ENCODE measurements at regions not wholly inside any gene's neighbourhood (a gene's known extent, or its start where the extent isn't known, plus 50 kb on each side); places are given as distances from the start of the nearest gene placed in this dataset.

DNA sequence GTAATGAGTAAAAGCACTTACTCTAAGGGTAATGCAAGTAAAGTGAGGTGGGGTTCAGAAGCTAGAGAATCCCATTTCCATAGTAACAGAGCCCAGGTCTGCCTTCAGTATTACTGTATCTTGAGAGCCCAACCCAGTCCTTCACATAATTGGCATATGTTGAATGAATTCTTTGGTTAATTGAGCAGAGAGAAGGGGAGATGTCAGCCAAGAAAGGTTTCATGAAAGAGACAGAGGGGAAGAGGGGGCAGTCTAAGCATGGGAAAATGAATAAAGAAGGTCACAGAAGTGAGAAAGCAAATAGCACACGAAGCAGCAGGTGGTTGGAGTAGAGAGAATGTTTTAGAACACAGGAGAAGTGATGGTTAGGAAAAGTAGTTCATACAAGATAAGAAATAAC lies 371.1 kb downstream of the SEC23A start:
- Histone ChIP-seq H3K4me1 (ENCODE audit: control insufficient read depth in 1 of 2, insufficient read depth in 2 of 2, low read length in 2 of 2) (no peaks in the 10 kb centered on the region), H3K4me3 (ENCODE audit: low read depth in 1 of 2, low read length in 2 of 2) (no peak overlapping the region), H3K27me3 (ENCODE audit: low read depth, low read length) (no peaks in the 10 kb centered on the region), H3K27ac (ENCODE audit: low read length) (no peak overlapping the region), H3K36me3 (ENCODE audit: control insufficient read depth in 1 of 2, insufficient read depth in 2 of 2, low read length in 2 of 2) (no peaks in the 10 kb centered on the region), H3K9me3 (ENCODE audit: control insufficient read depth in 1 of 2, low read length in 2 of 2) (no peaks in the 10 kb centered on the region)

DNA sequence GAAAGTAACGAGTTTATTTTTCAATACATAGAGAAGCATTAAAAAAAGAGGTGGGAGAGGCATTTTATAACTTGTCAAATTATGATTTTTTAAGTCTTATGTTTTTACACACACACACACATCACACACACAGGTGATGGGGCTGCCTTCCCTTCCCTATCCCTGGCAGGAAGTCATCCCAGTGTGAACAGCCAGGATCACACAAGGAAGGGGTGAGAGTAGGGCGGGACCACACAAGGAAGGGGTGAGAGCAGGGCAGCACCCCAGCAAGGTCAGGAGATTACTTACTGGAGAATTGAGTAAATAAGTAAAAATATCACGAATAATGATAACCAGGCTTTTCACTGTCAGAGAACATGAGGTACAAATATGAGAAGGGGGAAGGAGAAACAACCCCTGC lies 372.6 kb downstream of the SEC23A start:
- Histone ChIP-seq H3K27ac (ENCODE audit: low read length) (no peak overlapping the region), H3K36me3 (ENCODE audit: control insufficient read depth in 1 of 2, insufficient read depth in 2 of 2, low read length in 2 of 2) (no peaks in the 10 kb centered on the region), H3K9me3 (ENCODE audit: control insufficient read depth in 1 of 2, low read length in 2 of 2) (no peaks in the 10 kb centered on the region), H3K27me3 (ENCODE audit: low read depth, low read length) (no peaks in the 10 kb centered on the region), H3K4me3 (ENCODE audit: low read depth in 1 of 2, low read length in 2 of 2) (no peak overlapping the region), H3K4me1 (ENCODE audit: control insufficient read depth in 1 of 2, insufficient read depth in 2 of 2, low read length in 2 of 2) (no peaks in the 10 kb centered on the region)

DNA sequence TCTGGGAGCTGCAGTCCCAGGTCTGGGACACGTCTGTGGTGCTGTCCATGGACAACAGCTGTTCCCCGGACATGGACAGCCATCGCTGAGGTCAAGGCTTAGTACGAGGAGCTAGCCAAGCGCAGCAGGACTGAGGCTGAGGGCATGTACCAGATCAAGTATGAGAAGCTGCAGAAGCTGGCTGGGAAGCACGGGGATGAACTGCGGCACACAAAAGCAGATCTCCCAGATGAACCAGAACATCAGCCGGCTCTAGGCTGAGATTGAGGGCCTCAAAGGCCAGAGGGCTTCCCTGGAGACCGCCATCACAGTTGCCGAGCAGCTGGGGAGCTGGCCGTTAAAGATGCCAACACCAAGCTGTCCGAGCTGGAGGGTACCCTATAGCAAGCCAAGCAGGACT lies 375.3 kb downstream of the SEC23A start:
- no peaks in the 10 kb centered on the region for H3K27me3 ChIP-seq (ENCODE audit: low read depth, low read length)
- no peaks in the 10 kb centered on the region for H3K4me1 ChIP-seq (ENCODE audit: control insufficient read depth in 1 of 2, insufficient read depth in 2 of 2, low read length in 2 of 2)
- no peaks in the 10 kb centered on the region for H3K36me3 ChIP-seq (ENCODE audit: control insufficient read depth in 1 of 2, insufficient read depth in 2 of 2, low read length in 2 of 2)
- no peak overlapping the region for H3K27ac ChIP-seq (ENCODE audit: low read length)
- H3K4me3 ChIP-seq (ENCODE audit: low read depth in 1 of 2, low read length in 2 of 2), result no peak overlapping the region
- H3K9me3 ChIP-seq (ENCODE audit: control insufficient read depth in 1 of 2, low read length in 2 of 2), result no peaks in the 10 kb centered on the region

DNA sequence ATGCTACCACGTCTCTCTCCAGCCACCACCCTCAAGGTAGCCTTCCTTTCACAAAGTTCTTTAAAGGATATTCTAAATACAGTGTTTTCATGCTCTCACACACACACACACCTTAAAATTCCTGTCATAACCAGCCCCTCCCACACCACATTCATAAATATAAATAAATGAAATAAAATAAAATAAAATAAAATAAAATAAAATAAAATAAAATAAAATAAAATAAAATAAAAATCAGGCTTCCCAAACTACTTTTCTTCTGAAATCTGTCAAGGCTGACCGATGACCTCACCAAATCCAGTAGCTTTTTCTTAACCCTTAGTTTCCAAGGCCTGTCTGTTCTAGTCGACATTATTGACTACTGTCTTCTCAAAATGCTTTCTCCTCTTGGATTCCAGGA lies 378.4 kb downstream of the SEC23A start:
- Histone ChIP-seq H3K36me3 (ENCODE audit: control insufficient read depth in 1 of 2, insufficient read depth in 2 of 2, low read length in 2 of 2) (no peaks in the 10 kb centered on the region), H3K4me1 (ENCODE audit: control insufficient read depth in 1 of 2, insufficient read depth in 2 of 2, low read length in 2 of 2) (no peaks in the 10 kb centered on the region), H3K9me3 (ENCODE audit: control insufficient read depth in 1 of 2, low read length in 2 of 2) (no peaks in the 10 kb centered on the region), H3K27ac (ENCODE audit: low read length) (no peak overlapping the region), H3K27me3 (ENCODE audit: low read depth, low read length) (no peaks in the 10 kb centered on the region), H3K4me3 (ENCODE audit: low read depth in 1 of 2, low read length in 2 of 2) (no peak overlapping the region)

DNA sequence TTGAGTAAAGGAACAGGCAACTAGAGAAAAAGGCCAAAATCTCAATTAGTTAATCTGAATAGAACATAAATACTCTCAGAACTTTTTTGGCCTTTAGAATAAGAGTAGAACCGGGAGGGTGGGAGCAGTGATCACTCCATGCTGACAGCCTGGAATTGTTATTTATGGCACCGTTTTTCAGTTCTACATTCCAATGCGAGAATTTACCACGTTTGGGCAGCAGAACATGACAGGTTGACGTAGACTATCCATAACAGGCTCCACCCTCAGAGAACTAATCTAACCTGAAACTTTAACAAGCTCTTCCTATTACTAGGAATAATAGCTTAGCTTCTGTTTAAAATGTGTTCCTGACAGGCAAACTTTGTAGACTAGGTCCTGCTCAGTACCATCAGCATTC lies 379.1 kb downstream of the SEC23A start:
- no peaks in the 10 kb centered on the region for H3K36me3 ChIP-seq (ENCODE audit: control insufficient read depth in 1 of 2, insufficient read depth in 2 of 2, low read length in 2 of 2)
- no peaks in the 10 kb centered on the region for H3K4me1 ChIP-seq (ENCODE audit: control insufficient read depth in 1 of 2, insufficient read depth in 2 of 2, low read length in 2 of 2)
- H3K4me3 ChIP-seq (ENCODE audit: low read depth in 1 of 2, low read length in 2 of 2), result no peak overlapping the region
- H3K27ac ChIP-seq (ENCODE audit: low read length), result no peak overlapping the region
- H3K9me3 ChIP-seq (ENCODE audit: control insufficient read depth in 1 of 2, low read length in 2 of 2), result no peaks in the 10 kb centered on the region
- no peaks in the 10 kb centered on the region for H3K27me3 ChIP-seq (ENCODE audit: low read depth, low read length)

DNA sequence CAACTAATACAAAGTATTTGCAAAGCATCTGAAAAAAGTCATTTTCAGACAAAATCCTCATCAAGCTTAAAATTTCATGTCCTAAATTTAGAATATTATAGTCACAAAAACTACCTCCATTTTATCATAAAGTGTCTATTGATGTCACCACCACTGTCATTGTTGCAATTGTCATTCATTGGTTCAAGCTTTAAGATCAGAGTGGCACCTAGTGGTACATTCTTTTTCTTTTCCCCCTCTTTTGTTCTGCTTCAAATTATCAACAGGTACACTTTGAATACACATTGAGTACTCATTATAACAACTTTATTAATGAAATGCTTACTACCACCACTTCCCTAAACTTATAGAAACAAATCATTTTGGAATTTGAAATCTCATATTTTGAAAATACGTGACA lies 379.8 kb downstream of the SEC23A start:
- H3K9me3 ChIP-seq (ENCODE audit: control insufficient read depth in 1 of 2, low read length in 2 of 2), result no peaks in the 10 kb centered on the region
- H3K27ac ChIP-seq (ENCODE audit: low read length), result no peak overlapping the region
- no peaks in the 10 kb centered on the region for H3K36me3 ChIP-seq (ENCODE audit: control insufficient read depth in 1 of 2, insufficient read depth in 2 of 2, low read length in 2 of 2)
- H3K4me1 ChIP-seq (ENCODE audit: control insufficient read depth in 1 of 2, insufficient read depth in 2 of 2, low read length in 2 of 2), result no peaks in the 10 kb centered on the region
- H3K4me3 ChIP-seq (ENCODE audit: low read depth in 1 of 2, low read length in 2 of 2), result no peak overlapping the region
- no peaks in the 10 kb centered on the region for H3K27me3 ChIP-seq (ENCODE audit: low read depth, low read length)

DNA sequence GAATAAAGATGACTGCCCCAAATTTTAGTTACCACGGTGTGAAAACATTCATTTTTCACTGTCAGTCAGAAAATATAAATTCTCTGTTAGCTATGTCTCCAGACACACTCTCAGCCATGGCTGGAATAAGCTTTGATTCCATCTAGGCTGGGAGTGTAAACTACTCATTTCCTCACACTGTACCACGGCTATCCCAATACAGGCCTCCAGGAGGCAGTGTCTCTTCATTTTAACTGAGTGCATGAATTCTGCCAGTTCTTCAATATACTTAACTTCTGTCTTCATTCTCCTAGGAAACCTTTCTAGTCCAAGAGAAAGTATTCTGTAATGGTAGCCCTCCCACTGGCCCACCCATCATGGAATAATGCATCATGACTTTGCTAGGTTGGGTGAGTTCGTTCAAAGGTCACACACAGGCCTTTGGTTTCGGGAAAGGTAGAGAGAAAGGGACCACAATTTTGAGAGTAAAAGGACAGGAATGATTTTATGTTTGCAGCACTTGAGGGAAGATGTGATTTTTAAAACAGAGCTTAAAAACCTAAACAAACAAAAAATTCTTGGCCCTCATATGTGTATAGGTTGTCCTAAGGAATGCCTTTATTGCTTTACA lies 381.1 kb downstream of the SEC23A start:
- no peaks in the 10 kb centered on the region for H3K36me3 ChIP-seq (ENCODE audit: control insufficient read depth in 1 of 2, insufficient read depth in 2 of 2, low read length in 2 of 2)
- no peak overlapping the region for H3K27ac ChIP-seq (ENCODE audit: low read length)
- H3K27me3 ChIP-seq (ENCODE audit: low read depth, low read length), result no peaks in the 10 kb centered on the region
- no peaks in the 10 kb centered on the region for H3K9me3 ChIP-seq (ENCODE audit: control insufficient read depth in 1 of 2, low read length in 2 of 2)
- H3K4me3 ChIP-seq (ENCODE audit: low read depth in 1 of 2, low read length in 2 of 2), result no peak overlapping the region
- H3K4me1 ChIP-seq (ENCODE audit: control insufficient read depth in 1 of 2, insufficient read depth in 2 of 2, low read length in 2 of 2), result no peaks in the 10 kb centered on the region

DNA sequence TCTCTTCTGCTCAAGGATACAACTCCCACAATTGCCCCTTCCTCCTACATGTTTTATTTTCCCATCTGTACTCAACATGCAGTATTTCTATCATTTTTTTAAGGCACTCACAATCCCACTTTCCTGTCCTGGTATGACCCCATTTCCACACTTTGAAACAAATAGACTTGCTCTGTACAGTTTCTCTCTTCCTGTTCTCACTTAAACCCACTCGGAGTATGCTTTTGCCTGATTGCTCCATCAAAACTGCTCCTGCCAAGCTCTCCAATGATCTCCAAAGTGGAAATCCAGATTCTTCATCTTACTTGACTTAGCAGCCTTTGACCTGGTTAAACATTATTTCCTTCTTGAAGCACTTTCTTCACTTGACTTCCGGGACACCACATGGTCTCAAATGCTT lies 384.5 kb downstream of the SEC23A start:
- no peaks in the 10 kb centered on the region for H3K4me1 ChIP-seq (ENCODE audit: control insufficient read depth in 1 of 2, insufficient read depth in 2 of 2, low read length in 2 of 2)

DNA sequence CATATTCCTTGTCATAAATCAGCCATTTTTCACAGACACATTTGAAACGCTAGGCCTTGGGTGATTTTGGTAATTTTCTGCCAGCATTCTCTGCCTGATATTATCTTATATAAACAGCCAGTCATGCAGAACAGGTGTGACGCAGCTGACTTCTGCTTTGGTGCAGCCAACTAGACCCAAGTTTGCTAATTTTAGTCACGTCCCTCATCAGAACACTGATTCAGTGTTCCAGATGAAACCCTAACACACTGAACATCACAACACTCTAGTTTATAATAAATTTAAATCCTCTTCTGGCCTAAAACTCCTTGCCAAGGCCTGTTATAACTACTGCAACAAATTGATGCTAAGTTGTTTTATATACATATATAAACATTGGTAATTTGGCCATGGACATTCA lies 386.1 kb downstream of the SEC23A start:
- H3K27ac ChIP-seq (ENCODE audit: low read length), result no peak overlapping the region
- H3K9me3 ChIP-seq (ENCODE audit: control insufficient read depth in 1 of 2, low read length in 2 of 2), result peaks cover 0 to 3% of the 10 kb centered on the region in 2 donors
- no peaks in the 10 kb centered on the region for H3K4me1 ChIP-seq (ENCODE audit: control insufficient read depth in 1 of 2, insufficient read depth in 2 of 2, low read length in 2 of 2)
- H3K36me3 ChIP-seq (ENCODE audit: control insufficient read depth in 1 of 2, insufficient read depth in 2 of 2, low read length in 2 of 2), result no peaks in the 10 kb centered on the region
- H3K27me3 ChIP-seq (ENCODE audit: low read depth, low read length), result no peaks in the 10 kb centered on the region
- no peak overlapping the region for H3K4me3 ChIP-seq (ENCODE audit: low read depth in 1 of 2, low read length in 2 of 2)

More for the DNA sequence above, 384.5 kb downstream of the SEC23A start:
- no peak overlapping the region for H3K4me3 ChIP-seq (ENCODE audit: low read depth in 1 of 2, low read length in 2 of 2)
- H3K9me3 ChIP-seq (ENCODE audit: control insufficient read depth in 1 of 2, low read length in 2 of 2), result no peaks in the 10 kb centered on the region
- no peak overlapping the region for H3K27ac ChIP-seq (ENCODE audit: low read length)
- H3K36me3 ChIP-seq (ENCODE audit: control insufficient read depth in 1 of 2, insufficient read depth in 2 of 2, low read length in 2 of 2), result no peaks in the 10 kb centered on the region
- H3K27me3 ChIP-seq (ENCODE audit: low read depth, low read length), result no peaks in the 10 kb centered on the region

DNA sequence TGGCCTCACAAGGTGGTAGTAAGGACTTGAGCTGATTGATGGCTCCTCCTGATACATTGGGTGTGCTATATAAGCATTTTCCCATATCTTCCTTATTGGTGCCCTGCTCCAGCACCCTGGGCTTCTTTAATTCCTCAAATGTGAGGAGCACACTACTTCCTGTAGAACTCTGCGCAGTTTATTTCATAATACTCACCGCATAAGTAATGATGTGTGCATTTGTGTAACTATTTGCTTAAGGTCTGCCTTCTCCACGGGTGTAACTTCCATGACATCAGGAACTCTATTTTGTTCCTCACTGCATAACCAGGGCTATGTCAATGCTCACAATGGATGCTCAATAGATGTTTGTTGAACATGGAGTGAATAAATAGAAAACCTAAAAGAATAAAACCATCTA lies 392.2 kb downstream of the SEC23A start:
- no peaks in the 10 kb centered on the region for H3K4me1 ChIP-seq (ENCODE audit: control insufficient read depth in 1 of 2, insufficient read depth in 2 of 2, low read length in 2 of 2)
- no peak overlapping the region for H3K4me3 ChIP-seq (ENCODE audit: low read depth in 1 of 2, low read length in 2 of 2)
- H3K27ac ChIP-seq (ENCODE audit: low read length), result no peak overlapping the region
- H3K9me3 ChIP-seq (ENCODE audit: control insufficient read depth in 1 of 2, low read length in 2 of 2), result peaks cover 0 to 3% of the 10 kb centered on the region in 2 donors
- no peaks in the 10 kb centered on the region for H3K27me3 ChIP-seq (ENCODE audit: low read depth, low read length)
- no peaks in the 10 kb centered on the region for H3K36me3 ChIP-seq (ENCODE audit: control insufficient read depth in 1 of 2, insufficient read depth in 2 of 2, low read length in 2 of 2)

DNA sequence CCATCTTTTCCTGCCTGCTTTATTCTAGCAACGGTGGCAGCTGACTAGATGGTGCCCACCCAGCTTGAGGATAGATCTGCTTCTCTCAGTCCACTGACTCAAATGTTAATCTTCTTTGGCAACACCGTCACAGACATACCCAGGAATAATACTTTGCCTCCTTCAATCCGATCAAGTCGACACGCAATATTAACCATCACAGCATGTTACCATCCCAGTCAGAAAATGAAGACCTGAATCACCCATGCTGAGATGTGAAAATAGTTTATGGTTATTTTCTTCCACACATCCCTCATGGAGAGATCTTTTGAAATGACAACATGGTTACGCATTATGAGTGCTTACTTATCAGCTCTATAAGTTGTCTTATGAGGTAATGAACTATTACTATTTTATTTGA lies 392.8 kb downstream of the SEC23A start:
- peaks cover 0 to 3% of the 10 kb centered on the region in 2 donors for H3K9me3 ChIP-seq (ENCODE audit: control insufficient read depth in 1 of 2, low read length in 2 of 2)
- H3K27ac ChIP-seq (ENCODE audit: low read length), result no peak overlapping the region
- H3K36me3 ChIP-seq (ENCODE audit: control insufficient read depth in 1 of 2, insufficient read depth in 2 of 2, low read length in 2 of 2), result no peaks in the 10 kb centered on the region
- H3K27me3 ChIP-seq (ENCODE audit: low read depth, low read length), result no peaks in the 10 kb centered on the region
- no peak overlapping the region for H3K4me3 ChIP-seq (ENCODE audit: low read depth in 1 of 2, low read length in 2 of 2)
- H3K4me1 ChIP-seq (ENCODE audit: control insufficient read depth in 1 of 2, insufficient read depth in 2 of 2, low read length in 2 of 2), result no peaks in the 10 kb centered on the region

DNA sequence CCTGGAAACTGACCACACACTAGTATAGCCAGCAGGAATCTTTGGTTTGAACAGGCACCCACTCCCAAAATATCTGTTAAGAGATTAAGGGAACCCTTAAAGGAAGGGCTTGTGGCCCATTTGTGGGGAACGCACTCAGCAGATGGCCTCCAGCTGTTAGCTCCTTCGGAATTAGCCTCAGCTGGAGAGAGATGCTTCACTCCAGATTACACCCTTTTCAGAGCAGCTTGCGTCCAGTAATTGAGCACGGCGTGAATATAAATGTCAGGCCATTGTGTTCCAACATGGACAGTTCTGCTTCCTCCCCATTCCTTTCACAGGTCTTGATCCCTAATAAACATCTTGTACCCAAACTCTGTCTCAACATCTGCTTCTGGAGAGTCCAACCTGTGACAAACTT lies 397.8 kb downstream of the SEC23A start:
- H3K4me1 ChIP-seq (ENCODE audit: control insufficient read depth in 1 of 2, insufficient read depth in 2 of 2, low read length in 2 of 2), result no peaks in the 10 kb centered on the region
- no peaks in the 10 kb centered on the region for H3K27me3 ChIP-seq (ENCODE audit: low read depth, low read length)
- no peak overlapping the region for H3K4me3 ChIP-seq (ENCODE audit: low read depth in 1 of 2, low read length in 2 of 2)
- no peak overlapping the region for H3K27ac ChIP-seq (ENCODE audit: low read length)
- no peaks in the 10 kb centered on the region for H3K36me3 ChIP-seq (ENCODE audit: control insufficient read depth in 1 of 2, insufficient read depth in 2 of 2, low read length in 2 of 2)
- H3K9me3 ChIP-seq (ENCODE audit: control insufficient read depth in 1 of 2, low read length in 2 of 2), result no peaks in the 10 kb centered on the region
